Stimulated activated CD4-positive, alpha-beta T cell treated with anti-CD3 and anti-CD28 coated beads, TNF-alpha, amount 100 ng/mL, for 4 hours (primary cell): ENCODE measurements at regions not wholly inside any gene's neighbourhood (a gene's known extent, or its start where the extent isn't known, plus 50 kb on each side); places are given as distances from the start of the nearest gene placed in this dataset.
"Not testable (repeated sequence)": the region's sequence is repeated elsewhere in the genome, so short reads cannot be mapped to it uniquely, and the experiment has no call there.

Experiments
- DNase-seq, 3 experiments: peaks; one replicate each; pipeline ENCODE4 v3.0.0-alpha.2; 2020; ENCODE audit warnings: low read depth in 3 of 3

- DNase-seq, result no peak
Measured at GRCh38 chr6:141077355-141078333, 1055.1 kb upstream of the GJE1 start.

- no peak for DNase-seq
Measured at GRCh38 chr6:141057761-141058160, 1075.0 kb upstream of the GJE1 start.

- DNase-seq, result no peak
Measured at GRCh38 chr6:141056945-141057625, 1075.6 kb upstream of the GJE1 start.

- DNase-seq, result no peak
Measured at GRCh38 chr6:141050471-141050870, 1082.3 kb upstream of the GJE1 start.

- DNase-seq, result no peak
Measured at GRCh38 chr6:141048451-141048850, 1084.3 kb upstream of the GJE1 start.

- not testable (repeated sequence) for DNase-seq
Measured at GRCh38 chr6:141046496-141046895, 1086.2 kb upstream of the GJE1 start.

- no peak for DNase-seq
Measured at GRCh38 chr6:141041596-141042087, 1091.1 kb upstream of the GJE1 start.

- DNase-seq, result no peak
Measured at GRCh38 chr6:141035312-141036200, 1097.2 kb upstream of the GJE1 start.

GRCh38 chr6:141033101-141033500 is 1099.6 kb upstream of the GJE1 start:
- DNase-seq, result no peak

GRCh38 chr6:141029908-141030307 is 1102.8 kb upstream of the GJE1 start:
- no peak for DNase-seq

GRCh38 chr6:141028791-141029280 is 1103.9 kb upstream of the GJE1 start:
- no peak for DNase-seq

- no peak for DNase-seq
Measured at GRCh38 chr6:141026504-141026903, 1106.2 kb upstream of the GJE1 start.

- DNase-seq, result no peak
Measured at GRCh38 chr6:141024526-141024925, 1108.2 kb upstream of the GJE1 start.

GRCh38 chr6:141017941-141018340 is 1114.8 kb upstream of the GJE1 start:
- DNase-seq, result no peak

- DNase-seq, result no peak
Measured at GRCh38 chr6:141000917-141001316, 1131.8 kb upstream of the GJE1 start.

GRCh38 chr6:140993515-140993914 is 1139.2 kb upstream of the GJE1 start:
- no peak for DNase-seq

- no peak for DNase-seq
Measured at GRCh38 chr6:140992678-140993077, 1140.0 kb upstream of the GJE1 start.

GRCh38 chr6:140988780-140989179 is 1143.9 kb upstream of the GJE1 start:
- no peak for DNase-seq

GRCh38 chr6:140987364-140988155 is 1145.2 kb upstream of the GJE1 start:
- DNase-seq, result no peak

- DNase-seq, result no peak
Measured at GRCh38 chr6:140985679-140986275, 1146.9 kb upstream of the GJE1 start.
